GM18508 (cell line): ENCODE measurements at regions not wholly inside any gene's neighbourhood (a gene's known extent, or its start where the extent isn't known, plus 50 kb on each side); places are given as distances from the start of the nearest gene placed in this dataset.
"Not testable (repeated sequence)": the region's sequence is repeated elsewhere in the genome, so short reads cannot be mapped to it uniquely, and the experiment has no call there.

Source experiments
- ATAC-seq: cut with Tn5 transposase; IDR thresholded peaks from one replicate; pipeline ENCODE4 v1.9.1; 2021; ENCODE audit warnings: moderate number of reproducible peaks; ENCODE audit not compliant: insufficient read depth, unreplicated experiment

DNA sequence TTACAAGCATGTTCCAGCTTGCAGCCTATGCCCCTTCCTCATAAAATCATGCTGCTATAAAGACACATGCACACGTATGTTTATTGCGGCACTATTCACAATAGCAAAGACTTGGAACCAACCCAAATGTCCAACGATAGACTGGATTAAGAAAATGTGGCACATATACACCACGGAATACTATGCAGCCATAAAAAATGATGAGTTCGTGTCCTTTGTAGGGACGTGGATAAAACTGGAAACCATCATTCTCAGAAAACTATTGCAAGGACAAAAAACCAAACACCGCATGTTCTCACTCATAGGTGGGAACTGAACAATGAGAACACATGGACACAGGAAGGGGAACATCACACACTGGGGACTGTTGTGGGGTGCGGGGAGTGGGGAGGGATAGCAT is 75.3 kb upstream of the ZNF746 start:
- not testable (repeated sequence) for ATAC-seq

DNA sequence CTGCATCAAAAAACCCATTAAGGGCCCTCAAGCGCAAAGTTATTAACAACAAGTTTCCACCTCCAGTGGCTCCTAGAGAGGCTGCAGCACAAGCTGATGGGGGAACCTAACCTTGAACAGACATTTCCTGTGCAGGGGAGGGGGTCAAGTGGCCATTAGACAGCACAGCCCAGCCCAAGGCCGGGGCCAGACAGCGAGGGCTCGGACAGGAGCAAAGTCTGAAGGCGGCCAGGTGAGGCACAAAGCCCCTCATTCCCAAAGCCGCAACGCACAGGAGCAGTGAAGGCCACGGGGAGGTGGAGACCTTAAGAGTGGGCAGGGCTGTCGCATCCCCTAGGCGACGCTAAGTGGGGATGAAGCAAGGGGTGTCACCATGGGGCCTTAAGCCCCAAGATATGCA is 73.2 kb upstream of the ZNF746 start:
- ATAC-seq = no peak

DNA sequence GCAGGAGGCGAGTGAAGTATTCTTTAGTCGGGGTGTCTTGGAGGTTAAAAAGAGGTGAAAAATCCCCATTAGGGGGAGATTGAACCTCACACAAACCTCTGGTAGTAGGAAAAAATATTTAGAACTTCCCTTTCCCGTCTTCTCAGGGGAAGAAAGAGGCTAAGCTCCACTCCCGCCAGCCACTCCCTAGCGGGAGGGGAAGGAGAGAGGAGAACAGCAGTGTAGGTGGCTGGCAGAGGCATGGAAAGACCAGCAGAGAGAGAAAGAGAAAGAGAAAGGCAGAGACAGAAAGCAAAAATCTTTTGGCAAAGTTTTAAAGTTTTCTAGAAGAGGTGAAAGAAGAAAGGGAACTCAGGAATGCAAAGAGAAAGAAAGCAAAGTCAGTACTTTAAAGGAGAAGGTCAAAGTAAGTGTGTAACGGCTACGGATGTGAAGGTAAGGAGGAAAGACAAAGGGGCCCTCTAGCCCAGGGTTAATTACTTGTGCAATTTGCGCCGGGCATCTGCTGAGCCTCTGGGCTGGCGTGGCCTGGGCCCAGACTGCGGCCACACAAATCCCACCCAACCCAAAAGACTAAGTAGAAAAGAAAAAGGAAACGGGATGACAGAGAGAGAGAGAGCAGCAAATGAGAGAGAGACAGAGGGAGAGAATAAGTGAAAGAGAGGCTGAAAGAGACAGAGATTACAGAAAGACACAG is 72.3 kb upstream of the ZNF746 start:
- ATAC-seq = no peak

DNA sequence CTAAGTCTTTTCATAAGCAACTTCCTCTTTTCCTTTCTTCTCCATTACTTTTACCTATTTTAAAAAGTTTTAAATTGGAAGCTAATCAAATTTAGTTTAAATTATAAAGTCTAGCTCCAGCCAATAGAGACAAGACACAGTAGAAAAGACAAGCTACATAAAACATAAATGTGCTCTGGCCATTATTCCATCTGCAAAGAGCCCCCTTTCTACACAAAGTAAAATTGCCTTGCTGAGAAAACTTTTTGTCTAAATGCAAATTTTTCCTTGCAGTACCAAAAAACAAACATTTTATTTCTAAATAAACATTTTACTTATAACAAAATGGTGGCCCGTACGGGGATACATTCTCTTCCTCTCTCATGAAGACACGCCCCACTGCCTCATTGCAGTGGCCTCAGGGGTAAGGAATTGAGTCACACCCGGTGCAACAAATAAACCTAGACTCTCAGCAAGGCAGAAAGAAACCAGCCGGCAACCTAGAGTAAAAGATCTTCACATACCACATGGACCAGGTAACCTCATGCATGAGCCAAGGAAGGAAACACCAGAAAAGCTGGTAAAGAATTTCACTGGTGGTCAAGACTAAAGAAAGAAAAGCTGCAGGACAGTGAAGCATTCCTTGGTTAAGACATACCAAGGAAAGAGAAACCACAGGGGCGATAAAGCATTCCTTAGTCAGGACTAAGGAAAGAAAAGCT is 71.6 kb upstream of the ZNF746 start:
- no peak for ATAC-seq

DNA sequence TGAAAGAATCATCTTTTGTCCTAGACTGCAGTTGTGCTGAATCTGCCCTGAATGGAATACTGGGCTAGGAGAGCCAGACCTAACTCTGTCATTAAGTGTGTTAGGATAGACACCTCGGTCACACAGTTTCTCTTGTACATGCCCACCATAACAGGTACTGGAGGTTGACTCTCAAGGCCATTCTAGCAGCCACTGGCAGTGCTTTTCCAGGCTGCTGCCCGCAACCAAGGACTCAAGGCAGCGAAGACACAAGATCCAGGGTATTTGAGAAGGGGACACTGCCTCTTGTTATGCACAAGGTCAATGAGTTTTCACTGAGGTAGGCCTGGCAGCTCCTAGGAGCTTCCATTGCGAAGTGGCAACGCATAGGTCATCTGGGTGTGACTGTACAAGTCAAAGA is 70.6 kb upstream of the ZNF746 start:
- ATAC-seq = no peak

DNA sequence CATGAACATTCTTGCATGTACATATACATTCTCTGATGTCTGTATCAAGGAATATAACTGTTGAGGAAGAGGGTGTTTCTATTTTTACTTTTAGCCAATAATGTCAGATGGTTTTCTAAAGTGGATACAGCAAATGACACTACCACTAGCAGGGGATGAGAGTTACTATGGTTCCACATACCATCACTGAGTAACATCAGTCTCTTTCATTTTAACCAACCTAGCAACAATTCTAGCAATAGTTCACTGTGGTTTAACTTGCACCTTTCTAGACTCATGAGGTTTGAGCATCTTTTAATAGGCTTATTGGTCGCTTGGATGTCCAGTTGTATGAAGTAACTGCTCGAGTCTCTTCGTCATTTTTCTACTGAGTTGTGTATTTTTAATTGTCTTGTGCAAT is 68.5 kb upstream of the ZNF746 start:
- ATAC-seq = no peak

DNA sequence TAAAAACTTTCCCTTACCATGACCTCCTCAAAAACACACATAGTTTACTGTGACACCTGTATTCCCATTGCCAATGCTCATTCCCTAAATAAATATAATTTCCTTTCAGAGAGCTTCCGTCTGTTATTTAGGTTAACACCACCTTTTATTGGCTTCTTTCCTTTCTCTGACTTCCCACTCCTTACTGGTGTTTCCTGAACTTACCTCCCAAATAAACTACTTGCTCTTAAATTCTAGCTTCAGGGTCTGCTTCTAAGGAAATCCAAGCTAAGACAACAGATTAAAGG is 67.4 kb upstream of the ZNF746 start:
- ATAC-seq = no peak

DNA sequence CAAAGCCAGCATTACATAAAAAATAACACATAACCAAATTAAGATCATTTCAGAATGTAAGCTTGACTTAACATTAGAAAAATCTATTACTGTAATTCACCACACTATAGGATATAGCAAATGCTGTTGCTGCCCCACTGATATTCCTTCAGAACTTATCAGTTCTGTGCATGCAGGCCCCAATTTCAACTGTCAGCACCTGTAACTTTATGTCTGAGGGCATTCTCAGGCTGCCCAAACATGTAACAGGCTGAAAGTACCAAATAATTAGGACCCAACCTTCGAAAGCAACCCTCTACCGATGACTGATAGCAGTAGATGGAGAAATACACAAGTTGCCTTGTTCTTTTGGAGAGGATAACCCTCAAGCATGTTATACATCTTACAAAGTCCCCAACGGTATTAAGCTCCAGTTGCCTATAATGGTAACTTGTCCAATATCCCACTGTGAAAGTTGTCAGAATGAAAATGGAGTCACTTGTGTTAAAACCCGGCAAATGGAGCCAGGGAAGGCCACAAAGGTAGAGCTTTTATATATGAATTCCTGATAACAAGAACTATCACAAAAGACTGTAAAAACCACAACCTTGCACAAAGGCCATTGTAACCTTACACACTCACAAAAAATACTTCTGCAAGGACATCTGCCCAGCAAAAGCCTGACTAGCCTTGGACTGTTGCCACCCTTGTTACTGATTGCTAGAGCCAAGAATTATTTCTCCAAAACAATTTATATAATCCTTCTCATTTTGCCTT is 66.9 kb upstream of the ZNF746 start:
- no peak for ATAC-seq

DNA sequence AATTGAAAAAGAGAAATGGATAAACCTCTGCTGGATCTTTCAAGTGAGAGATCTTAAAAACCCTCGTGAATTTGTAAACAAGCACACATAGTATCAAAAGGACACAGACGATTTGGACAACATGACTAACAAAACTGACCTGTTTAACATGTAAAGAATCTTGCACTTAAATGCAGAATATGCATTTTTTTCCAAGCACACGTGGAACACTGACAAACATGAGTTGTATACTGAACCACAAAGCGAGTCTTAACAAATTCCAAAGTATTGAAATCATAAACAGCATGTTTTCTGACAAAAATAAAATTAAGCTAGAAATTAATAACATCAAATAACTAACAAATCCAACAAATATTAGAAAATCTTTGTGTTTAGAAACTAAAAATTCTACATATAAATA is 65.0 kb upstream of the ZNF746 start:
- no peak for ATAC-seq

DNA sequence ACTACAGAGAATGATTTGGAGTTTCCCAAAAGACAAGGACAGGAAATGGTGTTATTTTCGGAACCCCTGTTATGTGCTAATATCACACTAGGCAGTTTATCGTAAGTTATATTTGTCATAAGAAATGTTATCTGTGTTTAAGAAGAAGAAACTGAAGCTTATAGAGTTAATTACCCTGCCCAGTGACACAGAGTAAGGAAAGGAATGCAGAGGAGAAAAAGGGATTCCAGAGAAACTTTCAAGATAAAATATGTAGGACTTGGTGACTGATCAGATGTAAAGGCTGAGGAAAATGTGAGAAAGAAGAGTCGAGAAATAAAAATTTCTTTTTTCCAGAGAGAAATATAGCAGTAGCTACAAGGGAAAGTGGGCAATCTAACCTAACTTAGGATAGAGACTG is 63.5 kb upstream of the ZNF746 start:
- no peak for ATAC-seq

DNA sequence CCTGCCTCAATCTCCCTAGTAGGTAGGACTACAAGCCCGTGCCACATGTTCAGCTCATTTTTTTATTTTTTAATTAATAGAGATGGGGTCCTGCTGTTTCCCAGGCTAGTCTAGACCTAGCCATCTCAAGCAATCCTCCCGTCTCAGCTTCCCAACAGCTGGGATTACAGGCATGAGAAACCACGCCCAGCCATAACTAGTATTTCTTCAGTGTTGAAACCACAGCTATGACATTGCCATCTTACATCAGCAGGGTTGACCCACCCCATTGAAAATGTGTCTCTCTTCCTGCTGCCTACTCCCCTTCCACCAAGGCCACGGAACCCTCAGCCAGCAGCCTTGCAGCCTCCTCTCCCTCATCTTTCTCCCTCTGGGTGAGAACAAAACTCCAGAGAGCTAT is 62.1 kb upstream of the ZNF746 start:
- no peak for ATAC-seq

DNA sequence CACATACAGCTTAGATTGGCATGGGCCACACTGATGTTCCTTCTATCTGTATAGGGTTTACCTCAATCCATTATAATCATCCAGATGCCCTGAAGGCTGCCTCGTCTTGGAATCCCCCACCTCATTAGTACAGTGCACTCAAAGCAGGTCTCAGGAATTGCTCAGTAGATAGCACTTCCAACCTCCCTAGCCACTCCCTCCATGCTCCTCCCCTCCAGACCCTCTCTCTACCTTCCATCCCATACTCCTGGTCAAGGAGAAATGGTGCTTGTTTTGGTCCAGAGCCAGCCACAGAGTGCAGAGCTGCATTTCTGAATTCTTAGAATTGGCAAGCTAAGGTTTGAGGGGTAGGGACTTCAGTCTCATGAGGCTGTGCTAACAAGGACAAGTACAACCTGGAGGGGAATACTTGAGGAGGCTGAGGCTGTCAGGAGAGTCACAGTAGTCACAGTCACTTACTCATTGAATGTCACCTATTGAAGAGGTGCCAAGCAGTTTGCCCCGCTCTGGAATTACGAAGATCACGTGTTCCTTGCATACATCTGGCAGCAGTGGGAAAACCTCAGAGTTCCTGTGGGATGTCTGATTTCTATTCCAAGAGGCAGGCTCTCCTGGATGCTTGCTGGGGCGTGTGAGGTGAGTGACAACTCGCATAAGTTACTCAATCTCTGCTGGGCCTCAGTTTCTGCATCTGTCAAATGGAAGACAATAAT is 60.7 kb upstream of the ZNF746 start:
- ATAC-seq = no peak

DNA sequence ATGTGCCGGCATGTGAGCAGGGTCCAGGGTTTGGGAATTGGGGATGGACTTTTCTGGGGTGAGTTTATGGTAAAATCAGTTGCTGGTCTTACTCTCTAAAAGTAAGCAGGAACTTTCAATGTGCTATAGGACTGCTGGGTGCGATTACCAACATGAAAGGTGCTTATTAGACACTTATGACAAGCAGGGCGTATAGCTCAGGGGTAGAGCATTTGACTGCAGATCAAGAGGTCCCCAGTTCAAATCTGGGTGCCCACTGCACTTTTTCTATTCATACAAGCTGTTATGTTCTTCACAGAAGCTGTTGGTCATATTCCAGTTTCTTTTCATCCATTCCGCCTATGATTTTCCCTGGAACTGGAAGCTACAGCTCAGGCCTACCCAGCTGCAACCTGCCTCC is 58.9 kb upstream of the ZNF746 start:
- ATAC-seq = not testable (repeated sequence)

DNA sequence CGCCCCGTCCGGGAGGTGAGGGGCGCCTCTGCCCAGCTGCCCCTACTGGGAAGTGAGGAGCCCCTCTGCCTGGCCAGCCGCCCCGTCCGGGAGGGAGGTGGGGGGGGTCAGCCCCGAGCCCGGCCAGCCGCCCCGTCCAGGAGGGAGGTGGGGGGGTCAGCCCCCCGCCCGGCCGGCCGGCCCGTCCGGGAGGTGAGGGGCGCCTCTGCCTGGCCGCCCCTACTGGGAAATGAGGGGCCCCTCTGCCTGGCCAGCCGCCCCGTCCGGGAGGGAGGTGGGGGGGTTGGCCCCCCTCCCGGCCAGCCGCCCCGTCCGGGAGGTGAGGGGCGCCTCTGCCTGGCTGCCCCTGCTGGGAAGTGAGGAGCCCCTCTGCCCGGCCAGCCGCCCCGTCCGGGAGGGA is 57.2 kb upstream of the ZNF746 start:
- not testable (repeated sequence) for ATAC-seq

DNA sequence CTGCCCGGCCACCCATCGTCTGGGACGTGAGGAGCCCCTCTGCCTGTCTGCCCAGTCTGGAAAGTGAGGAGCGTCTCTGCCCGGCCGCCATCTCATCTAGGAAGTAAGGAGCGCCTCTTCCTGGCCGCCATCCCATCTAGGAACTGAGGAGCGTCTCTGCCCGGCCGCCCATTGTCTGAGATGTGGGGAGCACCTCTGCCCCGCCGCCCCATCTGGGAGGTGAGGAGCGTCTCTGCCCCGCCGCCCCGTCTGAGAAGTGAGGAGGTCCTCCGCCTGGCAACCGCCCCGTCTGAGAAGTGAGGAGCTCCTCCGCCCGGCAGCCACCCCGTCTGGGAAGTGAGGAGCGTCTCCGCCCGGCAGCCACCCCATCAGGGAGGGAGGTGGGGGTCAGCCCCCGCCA is 56.4 kb upstream of the ZNF746 start:
- not testable (repeated sequence) for ATAC-seq

DNA sequence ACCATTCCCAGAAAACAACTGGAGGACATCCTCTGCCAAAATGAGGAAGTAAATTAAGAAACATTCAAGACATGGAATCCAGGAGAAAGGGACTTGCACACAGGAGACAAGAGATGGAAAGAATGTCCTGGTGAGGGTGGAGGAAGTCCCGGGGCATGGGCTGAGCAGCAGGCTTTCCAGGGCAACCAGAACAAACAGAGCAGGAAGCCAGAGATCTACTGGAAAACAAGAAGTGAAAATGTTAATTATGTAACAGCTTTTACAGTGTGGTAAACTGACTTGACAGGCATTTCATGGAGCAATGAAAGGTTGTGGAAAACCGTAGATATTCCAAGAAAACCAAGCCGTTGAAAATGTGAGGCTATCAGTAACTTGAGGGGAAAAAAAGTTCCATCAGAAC is 55.2 kb upstream of the ZNF746 start:
- ATAC-seq = no peak
